ENCODE measurements at regions not wholly inside any gene's neighbourhood (a gene's known extent, or its start where the extent isn't known, plus 50 kb on each side); places are given as distances from the start of the nearest gene placed in this dataset.

DNA sequence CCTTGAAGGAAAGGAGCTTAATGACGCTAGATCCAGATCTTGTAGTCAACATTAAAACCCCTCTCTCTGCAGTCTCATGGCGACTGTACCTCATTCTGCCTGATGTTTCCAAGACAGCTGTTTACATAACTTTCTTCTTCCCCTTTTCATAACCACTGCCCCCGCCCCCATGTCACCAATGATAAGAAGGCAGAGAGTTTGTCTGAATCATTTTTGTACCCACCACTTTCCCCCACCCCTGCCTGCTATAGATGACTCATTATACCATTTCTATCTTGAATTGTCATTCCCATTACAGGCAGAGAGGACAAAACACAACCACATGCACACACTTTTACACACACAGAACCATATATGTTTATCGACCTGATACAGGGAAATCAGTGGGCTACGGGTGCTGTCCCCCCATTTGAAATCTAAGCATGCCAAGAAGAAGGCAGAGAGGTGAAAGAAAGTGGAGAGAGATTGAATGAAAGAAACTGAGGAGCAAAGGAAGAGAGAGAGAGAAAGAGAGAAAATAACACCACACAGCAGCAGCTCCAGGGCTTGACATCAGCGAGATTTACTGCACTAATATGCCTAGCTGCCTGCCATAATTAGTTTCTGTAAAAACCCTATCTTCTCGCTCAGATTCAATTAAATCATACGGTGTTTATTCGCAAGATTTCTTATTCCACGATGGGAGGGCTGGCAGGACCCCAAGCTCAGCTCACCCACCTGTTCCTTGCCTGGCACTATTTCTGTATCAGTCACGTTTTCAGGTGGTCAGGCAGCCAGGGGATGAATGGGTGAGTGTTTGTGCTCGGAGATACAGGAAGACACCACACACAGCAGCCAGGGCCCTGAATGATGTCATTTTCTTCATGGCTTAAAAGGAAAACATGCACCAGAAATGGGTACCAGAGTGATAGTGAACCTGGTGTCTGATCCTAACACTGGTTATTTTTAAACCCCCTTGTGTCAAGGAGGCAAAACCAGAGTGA lies 114.3 kb upstream of the SERP2 start:
- peak overlapping the region; percentile 39 for H3K4me3 ChIP-seq (ENCODE audit: low read depth, low read length)
- TF ChIP-seq, protein P1, sequence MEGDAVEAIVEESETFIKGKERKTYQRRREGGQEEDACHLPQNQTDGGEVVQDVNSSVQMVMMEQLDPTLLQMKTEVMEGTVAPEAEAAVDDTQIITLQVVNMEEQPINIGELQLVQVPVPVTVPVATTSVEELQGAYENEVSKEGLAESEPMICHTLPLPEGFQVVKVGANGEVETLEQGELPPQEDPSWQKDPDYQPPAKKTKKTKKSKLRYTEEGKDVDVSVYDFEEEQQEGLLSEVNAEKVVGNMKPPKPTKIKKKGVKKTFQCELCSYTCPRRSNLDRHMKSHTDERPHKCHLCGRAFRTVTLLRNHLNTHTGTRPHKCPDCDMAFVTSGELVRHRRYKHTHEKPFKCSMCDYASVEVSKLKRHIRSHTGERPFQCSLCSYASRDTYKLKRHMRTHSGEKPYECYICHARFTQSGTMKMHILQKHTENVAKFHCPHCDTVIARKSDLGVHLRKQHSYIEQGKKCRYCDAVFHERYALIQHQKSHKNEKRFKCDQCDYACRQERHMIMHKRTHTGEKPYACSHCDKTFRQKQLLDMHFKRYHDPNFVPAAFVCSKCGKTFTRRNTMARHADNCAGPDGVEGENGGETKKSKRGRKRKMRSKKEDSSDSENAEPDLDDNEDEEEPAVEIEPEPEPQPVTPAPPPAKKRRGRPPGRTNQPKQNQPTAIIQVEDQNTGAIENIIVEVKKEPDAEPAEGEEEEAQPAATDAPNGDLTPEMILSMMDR (IDR thresholded peaks at IDR 0.05; ENCODE audit: insufficient read depth, low read depth, low read length, missing control alignments) = no peak
- DNase-seq (ENCODE audit: low read depth) = peak; percentile 89

- no peak for DNase-seq (ENCODE audit: low read depth)
- H3K4me3 ChIP-seq (ENCODE audit: low read depth, low read length) = no peak overlapping the region
- TF ChIP-seq, protein P1 (IDR thresholded peaks at IDR 0.05; ENCODE audit: insufficient read depth, low read depth, low read length, missing control alignments) = no peak
Observed at GRCh38 chr13:44260336-44260735, 113.3 kb upstream of the SERP2 start.

- no peak overlapping the region for H3K4me3 ChIP-seq (ENCODE audit: low read depth, low read length)
- DNase-seq (ENCODE audit: low read depth) = no peak
- TF ChIP-seq, protein P1 (IDR thresholded peaks at IDR 0.05; ENCODE audit: insufficient read depth, low read depth, low read length, missing control alignments) = no peak
Observed at GRCh38 chr13:44263751-44264620, 109.6 kb upstream of the SERP2 start.

GRCh38 chr13:44266305-44266704 lies 107.3 kb upstream of the SERP2 start:
- TF ChIP-seq, protein P1 (IDR thresholded peaks at IDR 0.05; ENCODE audit: insufficient read depth, low read depth, low read length, missing control alignments) = no peak
- H3K4me3 ChIP-seq (ENCODE audit: low read depth, low read length) = no peak overlapping the region
- DNase-seq (ENCODE audit: low read depth) = no peak

DNA sequence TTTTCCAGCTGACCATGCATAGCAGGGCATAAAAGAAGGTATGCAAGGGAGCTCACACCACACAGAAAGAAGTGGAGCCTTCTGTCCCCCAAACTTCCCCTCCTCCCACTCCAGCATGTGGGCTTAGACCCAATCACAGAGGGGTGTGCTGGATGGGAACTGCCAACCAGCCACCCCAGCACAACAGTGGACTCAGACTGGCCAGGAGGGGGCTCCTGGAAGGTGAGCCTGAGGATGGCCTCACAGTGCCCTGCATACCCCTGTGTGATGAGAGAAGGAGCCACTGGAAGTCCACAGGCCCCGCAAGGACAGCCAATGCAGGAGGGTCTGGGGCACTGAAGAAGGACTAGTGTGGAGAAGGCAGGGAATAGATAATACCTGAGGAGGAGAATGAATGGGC lies 106.9 kb upstream of the SERP2 start:
- no peak overlapping the region for H3K4me3 ChIP-seq (ENCODE audit: low read depth, low read length)
- DNase-seq (ENCODE audit: low read depth) = no peak
- TF ChIP-seq, protein P1 (IDR thresholded peaks at IDR 0.05; ENCODE audit: insufficient read depth, low read depth, low read length, missing control alignments) = no peak

GRCh38 chr13:44267203-44267602 lies 106.4 kb upstream of the SERP2 start:
- TF ChIP-seq, protein P1 (IDR thresholded peaks at IDR 0.05; ENCODE audit: insufficient read depth, low read depth, low read length, missing control alignments) = no peak
- H3K4me3 ChIP-seq (ENCODE audit: low read depth, low read length) = no peak overlapping the region
- DNase-seq (ENCODE audit: low read depth) = no peak

Measured in GM12865 (cell line).